NCI-H128 (cell line): ENCODE measurements at regions not wholly inside any gene's neighbourhood (a gene's known extent, or its start where the extent isn't known, plus 50 kb on each side); places are given as distances from the start of the nearest gene placed in this dataset.

Experiments
- DNase-seq: peaks from one replicate; lab custom pipeline; 2025; ENCODE audit not compliant: unreplicated experiment; lab: John Stamatoyannopoulos, UW

- no peak for DNase-seq
These were observed 257.7 kb downstream of the VGLL3 start for GRCh38 chr3:86733257-86733656.

GRCh38 chr3:86731501-86731901 is 259.4 kb downstream of the VGLL3 start:
- no peak for DNase-seq

GRCh38 chr3:86723433-86723832 is 267.5 kb downstream of the VGLL3 start:
- no peak for DNase-seq

- DNase-seq: no peak
These were observed 279.3 kb downstream of the VGLL3 start for GRCh38 chr3:86711634-86712033.

- DNase-seq: no peak
These were observed 282.1 kb downstream of the VGLL3 start for GRCh38 chr3:86708893-86709292.

GRCh38 chr3:86702381-86702958 is 288.5 kb downstream of the VGLL3 start:
- DNase-seq: no peak

- DNase-seq: no peak
These were observed 295.2 kb downstream of the VGLL3 start for GRCh38 chr3:86695752-86696151.

- no peak for DNase-seq
These were observed 317.0 kb downstream of the VGLL3 start for GRCh38 chr3:86673991-86674390.

GRCh38 chr3:86661817-86662216 is 329.1 kb downstream of the VGLL3 start:
- no peak for DNase-seq

- no peak for DNase-seq
These were observed 332.1 kb downstream of the VGLL3 start for GRCh38 chr3:86658876-86659275.

- no peak for DNase-seq
These were observed 336.0 kb downstream of the VGLL3 start for GRCh38 chr3:86654806-86655460.

GRCh38 chr3:86653661-86654205 is 337.2 kb downstream of the VGLL3 start:
- DNase-seq: no peak

GRCh38 chr3:86648087-86648486 is 342.9 kb downstream of the VGLL3 start:
- DNase-seq: no peak

GRCh38 chr3:86645756-86646155 is 345.2 kb downstream of the VGLL3 start:
- DNase-seq: no peak

- DNase-seq: no peak
These were observed 356.6 kb downstream of the VGLL3 start for GRCh38 chr3:86634361-86634760.

GRCh38 chr3:86629511-86629910 is 361.4 kb downstream of the VGLL3 start:
- DNase-seq: no peak

GRCh38 chr3:86624192-86624591 is 366.8 kb downstream of the VGLL3 start:
- no peak for DNase-seq

- no peak for DNase-seq
These were observed 372.2 kb downstream of the VGLL3 start for GRCh38 chr3:86618706-86619105.

- no peak for DNase-seq
These were observed 385.8 kb downstream of the VGLL3 start for GRCh38 chr3:86605166-86605565.

- DNase-seq: no peak
These were observed 395.3 kb downstream of the VGLL3 start for GRCh38 chr3:86595696-86596095.

GRCh38 chr3:86594838-86595237 is 396.1 kb downstream of the VGLL3 start:
- no peak for DNase-seq

GRCh38 chr3:86578071-86578470 is 412.9 kb downstream of the VGLL3 start:
- no peak for DNase-seq
